GM19239 (cell line): ENCODE measurements at regions not wholly inside any gene's neighbourhood (a gene's known extent, or its start where the extent isn't known, plus 50 kb on each side); places are given as distances from the start of the nearest gene placed in this dataset.
"Not testable (repeated sequence)": the region's sequence is repeated elsewhere in the genome, so short reads cannot be mapped to it uniquely, and the experiment has no call there.

Source experiments
- DNase-seq: peaks from one replicate; pipeline ENCODE4 v3.0.0; 2011; ENCODE audit warnings: low spot score; ENCODE audit not compliant: insufficient read length
- FAIRE-seq: peaks from 2 replicates; lab custom pipeline; 2011; peaks lifted over from hg19 to GRCh38; lab: Jason Lieb, UNC

DNA sequence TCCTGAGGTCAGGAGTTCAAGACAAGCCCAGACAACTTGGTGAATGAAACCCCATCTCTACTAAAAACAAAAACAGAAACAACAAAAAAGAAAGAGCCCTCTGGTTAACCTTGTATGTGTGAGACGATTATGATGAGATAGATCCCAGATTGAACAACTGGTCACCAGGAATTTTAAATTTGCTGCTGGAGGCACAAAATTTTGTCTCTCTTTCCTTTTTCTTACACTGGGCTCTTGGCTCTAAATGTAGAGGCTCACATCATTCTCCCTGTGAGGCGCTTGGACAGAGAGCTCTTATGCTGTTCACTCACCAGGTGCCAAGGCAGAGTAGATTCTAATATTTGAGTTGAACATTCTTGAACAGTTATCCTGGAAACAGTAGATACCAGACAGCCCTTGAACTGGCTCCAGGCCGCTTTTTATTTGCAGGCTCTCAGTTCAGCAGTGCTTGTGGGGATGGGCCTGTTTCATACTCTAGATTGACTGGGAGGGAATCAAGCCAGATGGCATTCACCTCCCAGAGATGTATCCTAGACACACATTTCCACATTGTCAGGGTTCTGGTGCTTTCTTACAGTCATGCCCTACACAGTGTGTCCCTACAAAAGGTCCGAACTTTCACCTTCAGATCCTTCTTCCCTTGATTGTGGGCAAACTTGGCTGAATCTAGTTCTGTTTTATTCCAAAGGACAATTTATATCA is 1159.6 kb downstream of the RPIA start:
- DNase-seq: no peak
- no peak for FAIRE-seq

DNA sequence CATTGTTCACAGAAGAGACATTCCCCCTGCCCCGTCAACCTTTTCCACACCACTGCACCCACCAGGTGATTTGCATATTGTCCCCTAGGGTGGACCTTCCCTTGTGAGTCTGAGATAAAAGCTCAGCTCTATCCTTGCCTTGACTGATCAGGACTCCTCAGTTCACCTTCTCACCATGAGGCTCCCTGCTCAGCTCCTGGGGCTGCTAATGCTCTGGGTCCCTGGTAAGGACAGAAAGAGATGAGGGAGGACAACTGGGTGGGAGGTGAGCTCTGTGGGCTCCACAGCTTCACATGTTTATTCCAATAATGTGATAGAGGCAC is 1160.1 kb downstream of the RPIA start:
- FAIRE-seq (no peak), DNase-seq (no peak)

DNA sequence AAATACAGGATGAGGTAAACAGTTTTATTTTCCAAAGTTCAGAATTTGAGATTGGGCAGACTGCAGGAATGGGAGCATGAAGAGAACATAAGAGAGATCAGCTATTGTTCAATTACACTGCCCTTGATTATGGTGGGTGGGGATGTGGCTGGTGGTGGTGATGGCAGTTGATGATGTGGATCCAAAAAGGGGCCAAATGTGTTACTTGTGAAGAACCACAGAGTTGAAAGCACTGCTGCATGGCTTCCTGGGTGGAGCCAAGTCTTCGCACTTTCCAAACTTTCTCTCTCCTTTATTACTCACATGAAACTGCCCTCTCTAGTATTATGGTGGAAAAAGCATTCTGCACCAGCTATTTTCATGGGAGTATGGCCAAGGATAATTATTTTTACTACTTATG is 1162.0 kb downstream of the RPIA start:
- FAIRE-seq, DNase-seq: not testable (repeated sequence)

DNA sequence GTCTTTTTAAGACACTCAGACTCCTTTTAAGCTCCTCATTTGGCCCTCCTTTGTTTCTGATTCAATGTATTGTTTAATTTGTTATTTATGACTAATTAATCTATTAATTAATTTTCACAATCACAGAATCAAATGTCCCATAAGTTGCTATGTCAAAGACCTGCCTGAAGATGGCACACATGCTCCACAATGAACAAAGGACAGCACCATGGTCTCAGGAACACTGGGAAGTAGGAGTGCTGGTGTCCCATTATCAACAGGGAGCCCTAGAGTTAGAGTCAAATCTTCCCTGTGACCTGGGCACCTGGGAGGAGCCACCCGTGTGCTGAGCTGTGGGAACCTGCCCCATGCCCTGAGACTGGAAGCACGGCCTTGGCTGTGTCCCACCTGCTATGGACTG is 1164.3 kb downstream of the RPIA start:
- FAIRE-seq, DNase-seq: not testable (repeated sequence)

DNA sequence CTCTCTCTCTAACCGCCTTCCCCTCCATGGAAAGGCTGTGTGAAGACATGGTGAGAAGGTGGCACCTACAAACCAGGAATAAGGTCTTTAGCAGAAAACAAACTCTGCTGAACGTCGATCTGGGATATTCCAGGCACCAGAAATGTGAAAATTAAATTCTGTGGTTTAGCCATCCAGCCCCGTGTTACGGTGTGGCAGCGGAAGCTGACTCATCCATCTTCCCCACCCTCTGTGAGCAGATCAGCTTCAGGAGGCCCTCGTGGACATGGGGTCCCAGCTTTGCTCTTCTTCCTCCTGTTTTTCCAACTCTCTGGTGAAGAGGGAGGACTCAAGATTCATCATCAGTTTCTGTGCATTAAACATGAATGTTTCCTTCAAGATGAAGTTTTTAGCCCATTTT is 1164.8 kb downstream of the RPIA start:
- DNase-seq, FAIRE-seq: not testable (repeated sequence)

DNA sequence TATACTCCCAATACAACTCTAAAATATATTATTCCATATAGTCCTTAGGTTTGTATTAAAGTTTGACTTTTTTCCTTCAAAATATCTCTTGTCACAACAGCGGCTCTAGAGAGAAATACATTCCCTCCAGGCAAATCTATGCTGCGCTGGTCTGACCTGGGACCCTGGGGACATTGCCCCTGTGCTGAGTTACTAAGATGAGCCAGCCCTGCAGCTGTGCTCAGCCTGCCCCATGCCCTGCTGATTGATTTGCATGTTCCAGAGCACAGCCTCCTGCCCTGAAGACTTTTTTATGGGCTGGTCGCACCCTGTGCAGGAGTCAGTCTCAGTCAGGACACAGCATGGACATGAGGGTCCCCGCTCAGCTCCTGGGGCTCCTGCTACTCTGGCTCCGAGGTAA is 1170.7 kb downstream of the RPIA start:
- not testable (repeated sequence) for DNase-seq, FAIRE-seq

DNA sequence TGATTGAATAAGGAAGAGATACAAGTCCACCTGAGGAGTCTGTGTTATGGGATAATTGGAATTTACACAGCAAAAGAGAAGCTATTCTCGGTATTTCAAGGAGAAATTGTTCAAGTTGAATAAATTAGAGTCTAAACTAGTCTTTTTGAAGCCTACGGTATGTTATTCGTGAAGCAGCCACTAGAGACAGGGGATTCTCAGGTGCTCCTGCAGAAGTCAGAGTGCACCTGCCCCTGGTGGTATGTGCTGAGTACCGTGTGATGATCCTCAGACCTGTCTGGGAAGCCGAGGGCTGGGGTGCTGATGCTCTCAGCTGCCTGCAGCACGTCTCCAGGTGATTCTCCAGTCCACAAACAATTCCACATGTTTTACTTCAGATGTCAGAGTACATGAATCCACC is 1171.7 kb downstream of the RPIA start:
- not testable (repeated sequence) for FAIRE-seq, DNase-seq

GRCh38 chr2:89874810-89875595 is 1183.5 kb downstream of the RPIA start:
- not testable (repeated sequence) for FAIRE-seq, DNase-seq

DNA sequence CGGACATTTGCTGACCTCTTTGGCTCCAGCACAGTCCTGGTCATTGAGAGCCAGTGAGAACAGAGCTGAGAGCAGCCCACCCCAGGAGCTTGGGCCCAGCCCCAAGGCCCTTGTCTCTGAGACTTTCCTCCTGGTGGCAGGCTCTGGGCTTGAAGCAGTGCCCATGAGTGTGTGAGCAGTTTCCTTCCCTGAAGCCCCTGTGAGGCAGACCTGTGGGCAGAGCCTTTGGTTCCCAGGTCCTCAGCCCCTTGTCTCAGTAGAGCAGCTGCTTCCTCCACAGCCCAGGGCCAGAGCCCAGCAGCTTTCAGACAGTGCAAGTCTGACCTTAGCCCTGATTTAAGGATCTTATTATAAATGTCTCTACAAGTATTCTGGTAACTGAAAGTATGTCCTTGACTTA is 1185.0 kb downstream of the RPIA start:
- DNase-seq, FAIRE-seq: not testable (repeated sequence)

DNA sequence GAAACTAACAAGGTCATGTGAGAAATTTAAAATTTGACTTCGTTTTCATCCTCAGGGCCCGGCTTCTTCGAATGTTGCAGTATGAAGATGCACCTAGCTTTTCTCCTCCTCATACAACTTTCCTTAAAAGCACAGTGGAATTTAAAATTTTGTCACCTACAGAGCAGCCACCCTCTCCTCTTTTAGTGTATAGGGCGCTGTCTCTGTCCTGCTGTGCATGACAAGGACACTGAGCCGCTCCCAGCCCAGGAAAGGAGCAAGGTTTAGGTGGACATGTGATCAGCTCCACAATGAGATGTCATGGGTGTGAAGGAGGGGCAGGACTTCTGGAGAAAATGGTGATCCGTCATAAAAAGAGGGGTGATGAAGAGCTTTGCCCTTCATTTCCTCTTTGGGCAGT is 1185.4 kb downstream of the RPIA start:
- not testable (repeated sequence) for FAIRE-seq, DNase-seq

DNA sequence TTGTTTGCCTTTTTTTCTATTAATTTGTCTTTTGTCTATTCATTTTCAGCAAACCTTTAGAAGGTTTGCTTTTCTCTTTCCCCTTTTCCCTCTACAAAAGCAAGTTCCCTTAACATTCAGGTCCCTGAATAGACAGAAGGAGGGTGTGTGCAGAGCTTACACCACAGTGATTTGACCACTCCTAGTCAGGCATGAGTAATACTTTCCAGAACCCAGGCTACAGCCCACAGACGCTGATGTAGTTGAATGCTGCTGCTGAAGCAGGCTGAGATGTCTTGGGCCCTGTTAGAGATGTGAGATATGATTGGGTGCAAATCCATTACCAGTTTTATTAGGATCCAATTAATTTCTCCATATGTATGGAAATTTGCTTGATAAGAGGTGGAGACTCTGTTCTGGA is 1191.4 kb downstream of the RPIA start:
- FAIRE-seq, DNase-seq: not testable (repeated sequence)

DNA sequence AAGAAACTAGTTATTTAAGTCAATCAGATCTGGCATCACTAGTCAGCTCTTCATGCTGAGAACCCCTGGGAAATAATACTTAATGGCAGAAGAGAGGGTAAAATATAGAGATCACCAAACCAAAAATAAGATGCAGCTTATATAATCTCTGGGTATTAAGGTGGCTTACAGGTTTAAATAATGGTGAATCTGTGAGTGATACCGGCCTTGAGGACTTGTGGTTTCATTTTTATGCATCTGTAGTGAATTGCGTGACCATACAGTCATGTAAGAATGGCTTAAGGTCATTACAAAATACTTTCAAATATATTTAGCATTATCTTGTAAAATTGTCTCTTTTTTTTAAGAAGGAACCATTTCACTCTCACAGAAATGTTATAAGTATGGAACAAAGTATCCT is 1192.2 kb downstream of the RPIA start:
- not testable (repeated sequence) for FAIRE-seq, DNase-seq

DNA sequence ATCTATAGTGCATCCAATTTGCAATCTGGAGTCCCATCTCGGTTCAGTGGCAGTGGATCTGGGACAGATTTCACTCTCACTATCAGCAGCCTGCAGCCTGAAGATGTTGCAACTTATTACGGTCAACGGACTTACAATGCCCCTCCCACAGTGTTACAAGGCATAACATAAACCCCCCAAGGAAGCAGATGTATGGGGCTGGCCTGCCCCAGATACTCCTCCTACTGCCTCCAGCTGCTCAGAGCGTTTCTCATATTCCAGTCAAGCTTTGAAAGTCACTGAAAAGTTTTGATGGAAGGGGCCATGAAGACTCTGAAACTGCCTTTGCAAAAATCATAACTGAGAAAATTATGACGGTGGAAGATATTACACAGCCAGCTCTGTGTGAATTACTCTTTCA is 1193.6 kb downstream of the RPIA start:
- not testable (repeated sequence) for DNase-seq, FAIRE-seq

DNA sequence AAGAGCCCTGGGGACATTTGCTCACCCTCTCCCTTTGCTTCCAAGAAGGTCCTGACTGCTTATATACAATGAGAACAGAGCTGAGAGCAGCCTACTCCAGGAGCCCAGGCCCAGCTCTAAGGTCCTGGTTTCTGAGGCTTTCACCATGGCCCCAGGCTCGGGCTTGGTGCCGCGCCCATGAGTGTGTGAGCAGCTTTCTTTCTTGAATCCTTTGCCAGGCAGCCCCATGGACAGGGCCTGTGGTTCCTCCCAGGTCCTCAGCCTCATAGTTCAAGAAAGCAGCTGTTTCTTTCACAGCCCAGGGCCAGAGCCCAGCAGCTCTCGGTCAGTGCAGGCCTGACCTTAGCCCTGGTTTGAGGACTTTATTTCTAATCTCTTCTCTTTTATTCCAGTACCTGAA is 1197.2 kb downstream of the RPIA start:
- FAIRE-seq, DNase-seq: not testable (repeated sequence)

- DNase-seq, FAIRE-seq: not testable (repeated sequence)
Measured at GRCh38 chr2:89890185-89890773, 1198.8 kb downstream of the RPIA start.

DNA sequence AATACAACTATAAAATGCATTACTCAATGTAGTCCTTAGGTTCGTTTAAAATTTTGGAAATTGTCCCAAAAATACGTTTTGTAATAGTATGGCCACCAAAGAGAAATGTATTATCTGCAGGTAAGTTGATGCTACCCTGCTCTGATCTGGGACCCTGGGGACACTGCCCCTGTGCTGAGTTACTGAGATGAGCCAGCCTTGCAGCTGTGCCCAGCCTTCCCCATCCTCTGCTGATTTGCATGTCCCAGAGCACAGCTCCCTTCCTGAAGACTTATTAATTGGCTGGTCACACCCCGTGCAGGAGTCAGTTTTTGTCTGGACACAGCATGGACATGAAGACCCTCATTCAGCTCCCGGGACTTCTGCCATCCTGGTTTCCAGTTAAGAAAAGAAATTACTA is 1203.5 kb downstream of the RPIA start:
- not testable (repeated sequence) for DNase-seq, FAIRE-seq

GRCh38 chr2:89895629-89896028 is 1204.2 kb downstream of the RPIA start:
- not testable (repeated sequence) for FAIRE-seq, DNase-seq

DNA sequence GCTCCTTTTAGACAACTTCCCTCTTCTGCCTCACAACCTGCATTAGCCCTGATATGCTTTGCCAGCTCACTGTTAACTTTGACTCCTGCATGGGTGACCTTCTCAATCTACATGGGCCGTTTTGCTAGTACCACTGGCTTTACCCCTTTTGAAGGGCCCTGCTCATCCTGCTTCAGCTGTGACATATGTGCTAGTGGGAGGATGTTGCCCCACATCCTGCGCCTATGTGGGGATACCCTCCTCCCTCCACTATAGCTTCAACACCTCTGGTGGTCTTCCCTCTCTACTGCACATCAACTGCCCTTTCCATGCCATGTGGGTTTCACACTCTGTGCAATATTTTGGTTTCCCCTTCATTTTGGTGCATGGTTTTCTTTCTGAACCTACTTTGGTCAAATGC is 1235.5 kb downstream of the RPIA start:
- not testable (repeated sequence) for DNase-seq, FAIRE-seq

DNA sequence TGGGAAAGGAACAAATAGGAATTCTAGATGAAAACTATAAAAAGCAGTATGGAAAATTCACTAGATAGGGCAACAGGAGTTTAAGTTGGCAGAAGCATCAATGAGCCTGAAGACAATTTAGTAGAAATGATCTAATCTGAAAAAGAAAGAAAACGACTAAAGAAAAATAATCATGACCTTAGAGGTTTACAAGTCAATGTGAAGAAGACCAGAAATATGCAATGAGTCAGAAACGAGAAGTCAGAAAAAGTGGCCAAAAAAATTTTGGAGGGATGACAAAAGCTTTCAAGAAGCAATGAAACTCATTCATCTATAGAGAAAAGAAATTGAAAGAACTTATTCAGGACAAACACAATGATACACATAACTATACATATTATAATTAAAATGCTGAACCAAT is 1244.0 kb downstream of the RPIA start:
- not testable (repeated sequence) for FAIRE-seq, DNase-seq

DNA sequence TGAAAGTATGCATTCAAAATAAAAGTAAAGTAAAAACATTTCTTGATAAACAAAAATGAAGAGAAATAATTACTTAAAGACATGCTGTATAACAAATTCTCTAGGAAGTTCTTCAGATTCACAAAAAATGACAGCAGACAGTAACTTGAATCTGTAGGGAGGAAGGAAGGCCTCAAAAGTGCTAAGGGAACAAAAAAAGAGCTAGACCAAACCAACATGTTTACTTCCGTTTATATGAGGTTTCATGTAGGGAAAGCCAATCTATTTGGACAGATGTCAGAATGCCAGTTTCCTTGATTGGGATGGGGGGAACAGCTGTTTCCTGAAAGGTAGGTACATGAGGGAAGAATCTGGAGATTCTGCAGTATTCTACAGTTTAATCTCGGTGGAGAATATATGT is 1244.5 kb downstream of the RPIA start:
- not testable (repeated sequence) for DNase-seq, FAIRE-seq

- not testable (repeated sequence) for DNase-seq, FAIRE-seq
Measured at GRCh38 chr2:89936559-89936958, 1245.1 kb downstream of the RPIA start.
